Vagina (tissue), 2 donors: ENCODE measurements at regions not wholly inside any gene's neighbourhood (a gene's known extent, or its start where the extent isn't known, plus 50 kb on each side); places are given as distances from the start of the nearest gene placed in this dataset.

Experiments used
- POLR2A ChIP-seq, 2 donors: fragments of 450-650 bp; IDR thresholded peaks; one replicate each; pipeline ENCODE4 v1.6.1; 2017; ENCODE audit warnings: antibody characterized with exemption in 2 of 2, mild to moderate bottlenecking in 2 of 2, moderate library complexity in 2 of 2
- TF ChIP-seq, protein P1 (sequence below), 3 experiments: fragments of 450-650 bp in 2 of 3; fragments of 200-600 bp in 1 of 3; sonication (generic) in 1 of 3; IDR thresholded peaks; one replicate each; pipeline ENCODE4 v1.5.1; 2017 to 2019; ENCODE audit warnings: antibody characterized with exemption in 3 of 3, mild to moderate bottlenecking in 2 of 3, moderate library complexity in 2 of 3

DNA sequence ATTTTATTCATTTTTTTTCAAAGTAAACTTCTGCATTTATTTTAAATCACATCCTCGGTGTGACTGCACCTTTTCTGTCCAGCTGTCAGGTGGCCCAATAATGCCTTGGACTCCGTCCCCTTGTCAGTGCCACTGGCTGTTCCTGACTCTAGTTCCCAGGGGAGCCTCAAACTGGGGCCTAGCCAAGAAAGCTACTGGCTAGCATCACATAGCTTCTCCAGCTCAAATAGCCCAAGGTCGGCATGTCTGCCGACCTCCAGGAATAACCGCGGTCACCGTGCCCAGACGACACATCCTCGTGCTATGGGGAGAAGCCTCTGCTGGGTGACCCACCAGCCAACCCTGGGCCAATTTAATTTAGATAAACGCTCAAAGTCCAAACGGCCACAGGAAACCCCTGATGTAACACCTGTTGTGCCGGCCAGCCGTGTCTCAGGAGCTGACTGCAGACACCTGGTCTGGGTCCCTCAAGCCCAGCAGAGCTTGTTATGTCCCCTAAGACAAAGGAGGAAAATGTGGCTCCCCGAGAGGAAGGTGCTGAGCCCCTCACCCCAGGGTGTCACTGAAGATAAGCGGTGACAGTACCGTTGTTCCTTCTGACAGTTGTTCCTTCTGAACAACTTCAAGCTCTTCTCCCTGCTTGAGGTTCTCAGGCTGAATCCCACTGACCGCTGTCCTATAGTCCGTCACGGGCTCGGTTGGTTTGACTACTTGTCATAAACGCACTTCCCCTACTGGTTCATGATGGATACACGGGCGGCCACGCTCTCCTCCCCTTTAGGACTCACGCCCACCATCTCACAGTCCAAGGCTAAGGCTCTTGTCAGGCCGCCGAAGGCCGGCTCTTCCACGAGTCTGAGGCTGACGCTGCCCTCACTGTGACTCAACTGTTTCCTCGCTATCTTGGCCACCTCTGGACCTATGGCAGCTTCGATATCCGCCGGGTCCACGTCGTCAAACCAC, 126.2 kb downstream of the KLF13 start:
- TF ChIP-seq POLR2A (IDR thresholded peaks at IDR 0.05) = no peak
- TF ChIP-seq, protein P1, sequence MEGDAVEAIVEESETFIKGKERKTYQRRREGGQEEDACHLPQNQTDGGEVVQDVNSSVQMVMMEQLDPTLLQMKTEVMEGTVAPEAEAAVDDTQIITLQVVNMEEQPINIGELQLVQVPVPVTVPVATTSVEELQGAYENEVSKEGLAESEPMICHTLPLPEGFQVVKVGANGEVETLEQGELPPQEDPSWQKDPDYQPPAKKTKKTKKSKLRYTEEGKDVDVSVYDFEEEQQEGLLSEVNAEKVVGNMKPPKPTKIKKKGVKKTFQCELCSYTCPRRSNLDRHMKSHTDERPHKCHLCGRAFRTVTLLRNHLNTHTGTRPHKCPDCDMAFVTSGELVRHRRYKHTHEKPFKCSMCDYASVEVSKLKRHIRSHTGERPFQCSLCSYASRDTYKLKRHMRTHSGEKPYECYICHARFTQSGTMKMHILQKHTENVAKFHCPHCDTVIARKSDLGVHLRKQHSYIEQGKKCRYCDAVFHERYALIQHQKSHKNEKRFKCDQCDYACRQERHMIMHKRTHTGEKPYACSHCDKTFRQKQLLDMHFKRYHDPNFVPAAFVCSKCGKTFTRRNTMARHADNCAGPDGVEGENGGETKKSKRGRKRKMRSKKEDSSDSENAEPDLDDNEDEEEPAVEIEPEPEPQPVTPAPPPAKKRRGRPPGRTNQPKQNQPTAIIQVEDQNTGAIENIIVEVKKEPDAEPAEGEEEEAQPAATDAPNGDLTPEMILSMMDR (IDR thresholded peaks at IDR 0.05) = no peak
